ENCODE measurements at regions not wholly inside any gene's neighbourhood (a gene's known extent, or its start where the extent isn't known, plus 50 kb on each side); places are given as distances from the start of the nearest gene placed in this dataset.
A peak's percentile ranks its signal among the peaks of the same experiment; 100 is the strongest.

- no peak overlapping the region for H3K27ac ChIP-seq
- intact Hi-C loops (cut with DNase I): no loop called here
- no peaks in the 10 kb centered on the region for H3K9me3 ChIP-seq
- H3K4me3 ChIP-seq: peak overlapping the region; percentile 6 to 37 (median 30)
- DNase-seq: no peak
- no peaks in the 10 kb centered on the region for H3K36me3 ChIP-seq
- WGBS, 2 donors: 86 to 93% methylated on average over 24 to 28 of the region's 31 CpGs
- peaks cover 0 to 36% (median 0%) of the 10 kb centered on the region in 4 donors for H3K27me3 ChIP-seq
- no peaks in the 10 kb centered on the region for H3K4me1 ChIP-seq
- no peak for TF ChIP-seq CTCF (IDR thresholded peaks at IDR 0.05)
- TF ChIP-seq POLR2A (IDR thresholded peaks at IDR 0.05): no peak
Measured at GRCh38 chr22:49051491-49052022, 776.1 kb downstream of the BRD1 start.

GRCh38 chr22:49049691-49050090 lies 778.0 kb downstream of the BRD1 start:
- H3K27me3 ChIP-seq: peaks cover 0 to 55% (median 0%) of the 10 kb centered on the region in 4 donors
- H3K4me1 ChIP-seq: no peaks in the 10 kb centered on the region
- no peak overlapping the region for H3K4me3 ChIP-seq
- no peak overlapping the region for H3K27ac ChIP-seq
- no peak for TF ChIP-seq POLR2A (IDR thresholded peaks at IDR 0.05)
- no peak for TF ChIP-seq CTCF (IDR thresholded peaks at IDR 0.05)
- no peak for DNase-seq
- intact Hi-C loops (cut with DNase I): no loop called here
- no peaks in the 10 kb centered on the region for H3K36me3 ChIP-seq
- H3K9me3 ChIP-seq: no peaks in the 10 kb centered on the region
- WGBS, 2 donors: 67 to 85% methylated on average over 8 to 12 of the region's 12 CpGs

- no peaks in the 10 kb centered on the region for H3K36me3 ChIP-seq
- 53 to 71% methylated on average over 8 to 10 of the region's 11 CpGs for WGBS, 2 donors
- no peak overlapping the region for H3K4me3 ChIP-seq
- H3K4me1 ChIP-seq: no peaks in the 10 kb centered on the region
- H3K27ac ChIP-seq: no peak overlapping the region
- H3K27me3 ChIP-seq: peaks cover 0 to 66% (median 0%) of the 10 kb centered on the region in 4 donors
- DNase-seq: no peak
- intact Hi-C loops (cut with DNase I): no loop called here
- TF ChIP-seq CTCF (IDR thresholded peaks at IDR 0.05): no peak
- no peak for TF ChIP-seq POLR2A (IDR thresholded peaks at IDR 0.05)
- H3K9me3 ChIP-seq: no peaks in the 10 kb centered on the region
Measured at GRCh38 chr22:49048591-49048990, 779.1 kb downstream of the BRD1 start.

- Histone ChIP-seq H3K27ac (no peak overlapping the region), H3K36me3 (no peaks in the 10 kb centered on the region), H3K4me1 (no peaks in the 10 kb centered on the region), H3K4me3 (no peak overlapping the region), H3K9me3 (no peaks in the 10 kb centered on the region), H3K27me3 (peaks cover 0 to 67% (median 0%) of the 10 kb centered on the region in 4 donors)
- TF ChIP-seq POLR2A (IDR thresholded peaks at IDR 0.05) (no peak), CTCF (IDR thresholded peaks at IDR 0.05) (no peak)
- DNase-seq: no peak
- WGBS, 2 donors: 33 to 47% methylated on average over 4 to 5 of the region's 5 CpGs
- intact Hi-C loops (cut with DNase I): no loop called here
Measured at GRCh38 chr22:49047447-49047846, 780.2 kb downstream of the BRD1 start.

- no peak for DNase-seq
- Histone ChIP-seq H3K4me3 (no peak overlapping the region), H3K9me3 (no peaks in the 10 kb centered on the region), H3K36me3 (no peaks in the 10 kb centered on the region), H3K27ac (no peak overlapping the region), H3K4me1 (no peaks in the 10 kb centered on the region), H3K27me3 (peaks cover 0 to 60% (median 0%) of the 10 kb centered on the region in 4 donors)
- WGBS, 2 donors: 43 to 48% methylated on average over 10 to 14 of the region's 17 CpGs
- intact Hi-C loops (cut with DNase I): no loop called here
- TF ChIP-seq CTCF (IDR thresholded peaks at IDR 0.05) (peak in 1 of 6 experiments; percentile 14), POLR2A (IDR thresholded peaks at IDR 0.05) (no peak)
Measured at GRCh38 chr22:49046546-49047361, 780.9 kb downstream of the BRD1 start.

All from esophagus squamous epithelium (tissue), 5 donors.